GM12892 (cell line): ENCODE measurements at regions not wholly inside any gene's neighbourhood (a gene's known extent, or its start where the extent isn't known, plus 50 kb on each side); places are given as distances from the start of the nearest gene placed in this dataset.

Experiments used
- POLR2A ChIP-seq: IDR thresholded peaks from 2 replicates; pipeline ENCODE4 v1.6.1; 2011; ENCODE audit warnings: low read depth, low read length, control low read depth
- POLR2AphosphoS5 ChIP-seq: IDR thresholded peaks from 2 replicates; pipeline ENCODE4 v1.6.1; 2011; ENCODE audit warnings: low read depth, low read length, control low read depth
- TAF1 ChIP-seq: IDR thresholded peaks from 2 replicates; pipeline ENCODE4 v1.6.1; 2011; ENCODE audit warnings: low read depth, mild to moderate bottlenecking, control low read depth, low read length, borderline replicate concordance

DNA sequence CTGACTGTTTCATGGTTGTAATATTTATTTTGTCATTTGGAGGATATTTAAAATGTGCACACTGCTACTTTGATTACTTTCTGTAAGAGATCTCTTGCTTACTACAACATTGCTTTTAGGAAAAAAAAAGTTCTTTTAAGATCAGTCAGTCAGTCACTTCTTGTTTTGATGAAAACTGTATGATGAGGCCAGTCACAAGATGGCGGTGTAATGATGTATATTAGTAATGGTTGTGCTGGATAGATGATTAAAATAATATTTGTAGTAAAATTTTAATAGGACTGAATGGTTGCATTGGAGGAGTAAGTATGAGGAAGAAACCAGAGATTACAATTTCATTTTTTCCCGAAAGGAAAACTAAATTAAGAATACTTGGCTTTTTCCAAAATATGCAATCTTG, 2411.1 kb downstream of the PCDH9 start:
- TF ChIP-seq POLR2A (no peak), POLR2AphosphoS5 (no peak), TAF1 (no peak)
